ENCODE measurements at regions not wholly inside any gene's neighbourhood (a gene's known extent, or its start where the extent isn't known, plus 50 kb on each side); places are given as distances from the start of the nearest gene placed in this dataset.

DNA sequence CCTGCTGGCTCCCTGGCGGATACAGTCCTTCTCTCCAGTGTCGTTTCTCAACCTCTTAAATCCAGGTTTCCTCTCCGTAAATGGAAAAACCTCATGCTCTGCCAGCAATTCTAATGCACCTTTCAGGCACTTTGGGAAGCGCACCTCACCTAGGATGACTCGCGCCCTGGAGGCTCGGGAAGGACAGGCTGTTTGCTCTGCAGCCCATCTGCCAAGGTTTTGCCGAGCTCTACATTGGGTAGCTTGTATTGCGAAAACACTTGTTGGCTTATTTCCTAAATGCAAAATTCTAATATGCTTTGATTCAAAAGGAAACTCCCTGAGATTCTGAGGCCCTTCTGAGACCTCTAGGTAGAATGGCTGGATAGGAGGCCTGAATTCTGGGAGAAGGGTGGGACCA lies 102.6 kb upstream of the MLN start:
- H3K27ac Mint-ChIP-seq: peak overlapping the region; percentile 99
- POLR2A ChIA-PET: interaction anchor here (1.8 to 3.4 kb wide), 2 partner anchors 8 to 10 kb away, joined by 9 to 29 read pairs; no protein-coding TSS in a partner anchor
- peaks cover 3% of the 10 kb centered on the region for H3K36me3 Mint-ChIP-seq (ENCODE audit: low read depth)
- H3K27me3 Mint-ChIP-seq: peaks cover 6% of the 10 kb centered on the region
- no peak overlapping the region for H3K4me3 Mint-ChIP-seq
- CTCF ChIA-PET: interaction anchor here (1.5 kb wide), 1 partner anchor 135 kb away, joined by 3 read pairs; no protein-coding TSS in a partner anchor
- H3K9me3 Mint-ChIP-seq: no peaks in the 10 kb centered on the region
- no peak for DNase-seq
- H3K4me1 Mint-ChIP-seq: peaks cover 62% of the 10 kb centered on the region

DNA sequence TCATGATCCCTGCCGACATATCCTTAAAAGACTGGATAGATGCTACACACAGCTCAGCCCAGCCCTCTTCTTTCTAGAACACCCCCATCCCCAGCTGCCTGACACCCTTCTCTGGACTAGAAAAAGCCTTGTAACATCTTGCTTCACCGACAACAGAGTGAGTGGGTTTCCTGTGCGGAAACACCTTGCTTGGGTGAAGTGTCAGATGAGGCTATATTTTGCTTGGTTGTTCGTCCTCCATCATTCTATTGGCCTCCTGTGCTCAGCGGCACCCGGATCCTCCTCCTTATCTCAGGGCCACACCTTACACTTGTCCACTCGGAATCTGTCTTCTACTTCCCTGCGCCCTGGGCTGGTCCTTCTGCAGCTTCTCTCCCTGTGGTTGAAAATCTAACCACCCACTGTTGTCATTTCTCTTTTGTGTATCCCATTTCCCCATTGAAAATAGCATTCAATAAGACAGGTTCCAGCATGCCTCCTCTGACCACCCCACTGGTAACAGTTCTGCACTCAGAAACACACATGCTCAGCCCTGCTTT lies 101.3 kb upstream of the MLN start:
- H3K27ac Mint-ChIP-seq: peak overlapping the region; percentile 99
- DNase-seq: peak; percentile 75
- H3K4me1 Mint-ChIP-seq: peaks cover 65% of the 10 kb centered on the region
- peak overlapping the region; percentile 73 for H3K4me3 Mint-ChIP-seq
- H3K9me3 Mint-ChIP-seq: no peaks in the 10 kb centered on the region
- ChIA-PET CTCF (interaction anchor here (0.6 to 1.6 kb wide), 16 partner anchors 10 to 1760 kb away, joined by 3 to 11 read pairs (median 5); partner anchors contain the start of genes HLA-DQB1 and UQCC2), POLR2A (interaction anchor here (0.7 to 3.4 kb wide), 17 partner anchors 10 to 332 kb away, joined by 3 to 34 read pairs (median 4); partner anchors contain the start of genes HMGA1 and LEMD2)
- peaks cover 3% of the 10 kb centered on the region for H3K36me3 Mint-ChIP-seq (ENCODE audit: low read depth)
- H3K27me3 Mint-ChIP-seq: peaks cover 10% of the 10 kb centered on the region

DNA sequence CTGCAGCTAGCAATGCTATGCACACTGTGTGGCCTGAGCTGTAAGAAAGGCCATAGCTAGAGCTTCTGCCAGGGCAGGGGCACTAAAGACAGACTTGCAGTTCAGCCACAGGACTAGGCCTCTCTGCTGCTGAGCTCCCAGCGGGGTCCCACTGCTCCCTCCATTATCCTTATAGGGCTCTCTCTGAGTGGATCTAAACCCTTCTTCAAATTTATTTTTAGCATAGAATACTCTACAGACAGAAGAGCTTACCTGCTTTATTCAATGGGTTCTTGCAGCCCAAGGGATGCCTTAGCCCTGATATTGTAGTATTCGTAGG lies 100.9 kb upstream of the MLN start:
- CTCF ChIA-PET: interaction anchor here (0.6 to 1.6 kb wide), 17 partner anchors 10 to 1761 kb away, joined by 3 to 11 read pairs (median 5); partner anchors contain the start of genes HLA-DQB1 and UQCC2
- peaks cover 62% of the 10 kb centered on the region for H3K4me1 Mint-ChIP-seq
- peak overlapping the region; percentile 99 for H3K27ac Mint-ChIP-seq
- POLR2A ChIA-PET: interaction anchor here (1.1 to 3.4 kb wide), 16 partner anchors 9 to 332 kb away, joined by 3 to 34 read pairs (median 4); partner anchors contain the start of genes HMGA1 and LEMD2
- DNase-seq: no peak
- H3K36me3 Mint-ChIP-seq (ENCODE audit: low read depth): peaks cover 3% of the 10 kb centered on the region
- peaks cover 11% of the 10 kb centered on the region for H3K27me3 Mint-ChIP-seq
- peak overlapping the region; percentile 73 for H3K4me3 Mint-ChIP-seq
- no peaks in the 10 kb centered on the region for H3K9me3 Mint-ChIP-seq

DNA sequence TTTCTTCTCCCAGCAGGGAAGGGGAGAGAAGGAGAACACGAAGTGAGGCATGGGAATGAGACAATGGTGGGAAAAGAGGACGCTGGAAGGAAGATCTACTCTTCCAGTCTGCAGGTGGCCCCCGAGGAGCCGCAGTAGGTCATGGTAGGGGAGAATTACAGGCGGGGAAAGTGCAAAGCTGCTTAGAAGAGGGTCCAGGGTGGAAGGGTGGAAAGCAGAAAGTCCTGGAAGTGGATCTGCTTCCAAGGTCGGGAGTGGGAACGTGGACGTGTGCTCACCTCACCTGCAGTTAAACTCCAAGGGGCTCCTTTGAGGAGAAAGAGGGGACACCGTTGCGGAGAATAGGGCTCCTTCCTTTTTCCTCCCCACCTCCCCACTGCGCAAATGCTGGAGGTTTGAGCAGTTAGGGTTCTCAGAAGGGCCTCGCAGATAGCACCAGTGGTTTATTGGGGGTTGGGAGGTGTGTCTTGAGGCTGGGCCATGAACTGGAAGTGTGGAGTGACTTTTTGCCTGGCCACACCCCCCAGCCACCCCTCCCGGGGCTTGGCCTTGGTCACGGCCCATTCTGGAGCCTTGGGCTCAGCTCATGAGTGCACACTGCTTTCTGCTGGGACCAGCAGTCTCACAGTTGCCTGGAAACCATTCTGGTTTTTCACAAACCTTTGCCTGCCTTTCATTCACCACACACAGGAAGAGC lies 100.4 kb upstream of the MLN start:
- Mint-ChIP-seq H3K27me3 (peaks cover 11% of the 10 kb centered on the region), H3K4me1 (peaks cover 62% of the 10 kb centered on the region), H3K4me3 (peak overlapping the region; percentile 73), H3K36me3 (ENCODE audit: low read depth) (peaks cover 3% of the 10 kb centered on the region), H3K27ac (peak overlapping the region; percentile 99), H3K9me3 (no peaks in the 10 kb centered on the region)
- peak; percentile 95 for DNase-seq
- ChIA-PET POLR2A (interaction anchor here (0.6 to 3.4 kb wide), 17 partner anchors 9 to 1662 kb away, joined by 3 to 34 read pairs (median 4); partner anchors contain the start of genes HMGA1 and LEMD2), CTCF (interaction anchor here (0.6 to 1.6 kb wide), 17 partner anchors 11 to 1761 kb away, joined by 3 to 11 read pairs (median 5); partner anchors contain the start of genes HLA-DQB1 and UQCC2)

DNA sequence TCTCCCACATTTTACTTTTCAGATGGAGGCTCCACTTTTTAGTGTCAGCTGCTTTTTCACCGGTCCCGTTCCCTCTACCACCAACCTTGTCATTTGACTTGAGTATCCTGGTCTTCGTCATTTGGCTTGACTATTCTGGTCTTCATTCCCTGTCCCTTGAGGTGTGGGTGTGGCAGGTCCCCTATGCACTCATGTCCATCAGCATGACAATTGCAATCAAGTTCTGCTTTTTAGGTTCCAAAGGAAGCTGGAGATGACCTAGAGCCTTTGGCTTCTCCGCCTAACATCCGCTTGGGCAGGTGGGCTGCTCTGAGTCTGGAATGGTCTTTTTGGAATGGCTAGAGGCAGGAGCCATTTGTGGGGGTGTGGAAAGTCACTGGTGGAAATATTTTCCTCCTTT lies 99.8 kb upstream of the MLN start:
- Mint-ChIP-seq H3K27ac (peak overlapping the region; percentile 99), H3K36me3 (ENCODE audit: low read depth) (peaks cover 3% of the 10 kb centered on the region), H3K4me3 (peak overlapping the region; percentile 73), H3K27me3 (peaks cover 11% of the 10 kb centered on the region), H3K9me3 (no peaks in the 10 kb centered on the region), H3K4me1 (peaks cover 62% of the 10 kb centered on the region)
- DNase-seq: no peak
- ChIA-PET POLR2A (interaction anchor here (0.6 to 3.4 kb wide), 6 partner anchors 8 to 1662 kb away, joined by 3 to 29 read pairs (median 12); no protein-coding TSS in a partner anchor), CTCF (no interaction called here)

DNA sequence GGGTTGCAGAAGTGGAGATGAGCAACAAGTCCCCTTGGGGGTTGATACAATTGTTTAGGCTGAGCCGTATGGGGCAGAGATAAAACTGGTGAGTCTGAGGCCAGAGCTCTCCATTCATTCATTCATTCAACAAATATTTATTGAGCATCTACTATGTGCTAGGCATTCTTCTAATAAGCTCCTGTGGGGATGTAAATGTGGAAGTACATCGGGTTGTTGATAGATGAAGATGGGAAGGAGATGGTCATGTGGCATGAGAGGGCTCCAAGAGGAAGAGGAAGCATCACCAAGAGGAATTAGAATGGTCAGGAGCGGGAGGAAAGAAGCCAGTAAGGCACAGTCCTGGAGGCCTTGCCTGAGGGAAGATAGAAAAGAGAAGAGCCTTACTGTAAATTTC lies 98.7 kb upstream of the MLN start:
- H3K36me3 Mint-ChIP-seq (ENCODE audit: low read depth): peaks cover 3% of the 10 kb centered on the region
- no peak overlapping the region for H3K4me3 Mint-ChIP-seq
- H3K27ac Mint-ChIP-seq: peak overlapping the region; percentile 64
- H3K27me3 Mint-ChIP-seq: peaks cover 11% of the 10 kb centered on the region
- H3K4me1 Mint-ChIP-seq: peaks cover 66% of the 10 kb centered on the region
- POLR2A ChIA-PET: no interaction called here
- H3K9me3 Mint-ChIP-seq: no peaks in the 10 kb centered on the region
- CTCF ChIA-PET: no interaction called here
- DNase-seq: no peak

DNA sequence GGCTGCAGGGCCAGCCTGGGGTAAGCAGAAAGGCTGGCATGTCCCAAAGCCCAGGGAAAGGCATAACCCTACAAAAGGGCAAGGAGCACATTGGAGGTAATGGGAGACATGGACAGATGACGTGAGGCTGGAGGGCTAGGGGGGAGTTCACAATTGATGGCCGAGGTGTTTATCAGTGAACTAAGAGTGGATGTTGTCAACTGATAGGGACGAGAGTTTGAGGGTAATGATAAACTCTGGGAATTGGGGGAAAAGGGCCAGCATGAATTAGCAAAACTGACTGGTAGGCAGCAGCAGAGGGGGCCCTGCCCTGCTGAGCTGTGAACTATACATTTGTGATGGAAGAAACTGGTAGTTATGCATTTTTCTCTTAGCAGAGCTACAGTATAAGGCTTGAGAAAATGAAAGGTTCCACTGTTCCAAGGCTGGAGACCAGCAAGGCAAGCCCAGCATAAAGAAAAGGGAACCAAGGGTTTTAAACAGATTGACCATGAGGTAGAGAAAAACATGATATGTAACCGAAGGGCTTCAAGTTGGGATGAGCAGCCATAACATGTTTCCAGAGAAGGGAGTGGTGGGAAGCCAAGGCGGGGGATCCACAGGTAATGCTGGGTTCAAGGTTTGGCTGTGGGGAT lies 98.1 kb upstream of the MLN start:
- no peaks in the 10 kb centered on the region for H3K9me3 Mint-ChIP-seq
- CTCF ChIA-PET: no interaction called here
- no peak overlapping the region for H3K27ac Mint-ChIP-seq
- H3K4me1 Mint-ChIP-seq: peaks cover 66% of the 10 kb centered on the region
- H3K4me3 Mint-ChIP-seq: no peak overlapping the region
- no peak for DNase-seq
- H3K36me3 Mint-ChIP-seq (ENCODE audit: low read depth): peaks cover 3% of the 10 kb centered on the region
- peaks cover 11% of the 10 kb centered on the region for H3K27me3 Mint-ChIP-seq
- POLR2A ChIA-PET: no interaction called here

DNA sequence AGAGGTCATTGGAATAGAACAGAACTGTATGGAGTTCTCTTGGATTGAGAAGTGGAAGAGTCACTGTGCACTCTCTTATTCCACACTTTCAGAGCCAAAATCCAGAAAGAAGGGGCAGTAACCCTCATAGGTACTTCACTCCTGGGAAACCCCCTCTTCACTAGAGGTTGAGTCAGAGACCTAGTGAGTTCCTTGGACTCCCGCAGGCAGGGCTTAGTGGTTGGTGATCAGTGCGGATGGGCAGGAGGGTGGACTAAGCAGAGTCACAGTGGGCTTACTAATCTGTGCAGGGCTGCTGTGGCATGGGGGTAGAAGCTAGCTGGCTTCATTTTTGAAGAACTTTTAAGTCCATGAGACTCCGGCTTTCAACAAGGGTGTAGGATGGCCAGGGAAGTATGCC lies 95.0 kb upstream of the MLN start:
- ChIA-PET POLR2A (no interaction called here), CTCF (no interaction called here)
- DNase-seq: no peak
- Mint-ChIP-seq H3K27me3 (peaks cover 11% of the 10 kb centered on the region), H3K9me3 (no peaks in the 10 kb centered on the region), H3K4me3 (no peak overlapping the region), H3K27ac (no peak overlapping the region), H3K36me3 (ENCODE audit: low read depth) (peaks cover 3% of the 10 kb centered on the region), H3K4me1 (peaks cover 63% of the 10 kb centered on the region)

DNA sequence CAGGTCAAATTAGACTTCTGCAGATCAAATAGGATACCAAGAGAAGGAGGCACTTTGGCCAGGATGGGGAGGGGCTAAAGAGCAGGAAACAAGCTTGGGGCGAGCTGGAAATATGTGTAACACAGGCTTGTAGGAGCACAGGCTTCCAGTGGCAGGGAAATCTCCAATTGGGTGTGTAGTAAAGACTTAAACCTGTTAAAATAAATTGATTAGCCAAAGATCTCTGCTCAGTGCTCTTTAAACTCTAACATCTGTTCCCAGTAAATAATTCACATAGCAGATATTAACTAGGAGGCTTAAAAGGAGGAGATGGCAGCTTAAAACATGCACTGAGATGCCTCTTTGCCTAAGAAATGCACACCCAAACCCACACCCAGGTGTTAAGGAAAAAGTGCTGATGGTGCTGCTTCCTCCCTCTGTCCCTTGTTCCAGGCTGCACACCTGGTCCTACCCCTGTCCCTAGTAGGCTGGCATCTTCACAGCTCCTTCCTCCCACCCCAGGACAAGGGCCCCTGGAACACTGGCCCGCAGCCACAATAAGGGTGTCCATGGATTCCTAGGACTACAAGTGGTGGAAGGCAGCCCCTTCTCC lies 93.5 kb upstream of the MLN start:
- no peak overlapping the region for H3K4me3 Mint-ChIP-seq
- H3K4me1 Mint-ChIP-seq: peaks cover 51% of the 10 kb centered on the region
- CTCF ChIA-PET: interaction anchor here (1.1 to 1.2 kb wide), 2 partner anchors 126 to 130 kb away, joined by 3 read pairs; no protein-coding TSS in a partner anchor
- no peaks in the 10 kb centered on the region for H3K9me3 Mint-ChIP-seq
- POLR2A ChIA-PET: interaction anchor here (1.0 to 2.9 kb wide), 5 partner anchors 7 to 339 kb away, joined by 3 to 19 read pairs (median 4); partner anchors contain the start of gene HMGA1
- H3K27ac Mint-ChIP-seq: no peak overlapping the region
- H3K27me3 Mint-ChIP-seq: peaks cover 9% of the 10 kb centered on the region
- no peaks in the 10 kb centered on the region for H3K36me3 Mint-ChIP-seq (ENCODE audit: low read depth)
- DNase-seq: no peak

DNA sequence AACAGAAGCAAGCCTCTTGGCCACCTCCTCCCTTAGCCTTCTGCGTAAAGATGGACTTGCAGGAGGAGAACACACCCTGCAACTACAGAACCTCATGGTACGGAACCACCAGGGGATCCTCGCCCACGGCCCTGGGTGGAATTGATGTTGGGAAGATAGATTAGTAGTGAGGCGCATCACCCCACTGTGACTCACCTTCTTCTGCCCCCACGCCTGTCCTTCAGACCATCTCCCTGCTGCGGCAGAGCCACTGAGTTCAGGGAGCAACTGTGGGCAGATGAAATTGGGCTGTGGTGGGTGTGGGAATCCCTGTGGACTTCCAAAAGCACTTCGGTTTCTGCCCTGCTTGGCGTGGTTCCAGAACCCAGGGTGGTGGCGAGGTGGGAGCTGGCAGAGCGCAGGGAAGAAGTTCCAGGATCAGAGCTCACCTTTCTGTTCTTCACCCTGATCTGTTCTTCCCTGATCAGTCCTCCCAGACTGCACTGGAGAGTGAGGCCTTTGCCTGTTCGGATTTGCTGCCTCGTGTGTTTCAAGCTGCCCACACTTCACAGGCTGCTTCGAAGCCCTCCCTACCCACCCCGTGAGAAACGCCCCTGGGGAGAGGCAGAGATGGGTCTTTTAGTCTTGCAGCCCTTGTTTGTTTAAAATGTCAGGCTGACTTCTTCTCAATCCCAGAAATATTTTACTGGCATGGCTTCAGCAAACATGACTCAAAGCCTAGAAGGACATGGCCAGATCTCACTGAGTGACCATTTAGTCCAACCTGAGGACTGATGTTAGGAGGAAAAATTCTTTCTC lies 92.8 kb upstream of the MLN start:
- peaks cover 45% of the 10 kb centered on the region for H3K4me1 Mint-ChIP-seq
- no peak overlapping the region for H3K4me3 Mint-ChIP-seq
- peaks cover 12% of the 10 kb centered on the region for H3K27me3 Mint-ChIP-seq
- POLR2A ChIA-PET: interaction anchor here (1.1 to 2.9 kb wide), 6 partner anchors 8 to 40 kb away, joined by 4 to 19 read pairs (median 6); no protein-coding TSS in a partner anchor
- no peaks in the 10 kb centered on the region for H3K36me3 Mint-ChIP-seq (ENCODE audit: low read depth)
- no peak for DNase-seq
- H3K9me3 Mint-ChIP-seq: no peaks in the 10 kb centered on the region
- H3K27ac Mint-ChIP-seq: no peak overlapping the region
- CTCF ChIA-PET: interaction anchor here (1.2 to 1.5 kb wide), 2 partner anchors 35 to 130 kb away, joined by 3 to 9 read pairs; no protein-coding TSS in a partner anchor

DNA sequence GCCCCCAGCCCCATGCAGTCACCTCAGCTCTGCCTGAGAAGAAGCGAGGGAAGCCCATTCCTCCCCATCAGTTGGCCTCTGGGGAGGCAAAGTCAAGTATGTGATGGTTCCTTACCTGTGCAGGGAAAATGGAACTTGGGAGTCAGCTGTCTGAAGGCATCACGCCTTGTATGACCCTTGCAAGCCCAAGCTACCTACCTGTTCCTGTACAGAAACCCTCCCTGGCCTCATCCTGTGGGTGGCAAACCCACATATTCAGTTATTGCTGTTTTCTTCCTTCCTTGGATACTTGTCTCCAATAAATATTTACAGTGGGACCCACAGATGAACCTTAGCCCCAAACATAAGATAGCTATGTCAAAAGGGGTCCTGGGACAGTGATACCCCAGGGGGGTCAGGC lies 92.2 kb upstream of the MLN start:
- H3K4me3 Mint-ChIP-seq: no peak overlapping the region
- ChIA-PET POLR2A (interaction anchor here (0.9 to 2.9 kb wide), 5 partner anchors 8 to 108 kb away, joined by 3 to 19 read pairs (median 6); no protein-coding TSS in a partner anchor), CTCF (interaction anchor here (1.5 kb wide), 1 partner anchor 35 kb away, joined by 9 read pairs; no protein-coding TSS in a partner anchor)
- no peak for DNase-seq
- H3K27me3 Mint-ChIP-seq: peaks cover 13% of the 10 kb centered on the region
- H3K4me1 Mint-ChIP-seq: peaks cover 42% of the 10 kb centered on the region
- no peaks in the 10 kb centered on the region for H3K36me3 Mint-ChIP-seq (ENCODE audit: low read depth)
- no peak overlapping the region for H3K27ac Mint-ChIP-seq
- H3K9me3 Mint-ChIP-seq: no peaks in the 10 kb centered on the region

DNA sequence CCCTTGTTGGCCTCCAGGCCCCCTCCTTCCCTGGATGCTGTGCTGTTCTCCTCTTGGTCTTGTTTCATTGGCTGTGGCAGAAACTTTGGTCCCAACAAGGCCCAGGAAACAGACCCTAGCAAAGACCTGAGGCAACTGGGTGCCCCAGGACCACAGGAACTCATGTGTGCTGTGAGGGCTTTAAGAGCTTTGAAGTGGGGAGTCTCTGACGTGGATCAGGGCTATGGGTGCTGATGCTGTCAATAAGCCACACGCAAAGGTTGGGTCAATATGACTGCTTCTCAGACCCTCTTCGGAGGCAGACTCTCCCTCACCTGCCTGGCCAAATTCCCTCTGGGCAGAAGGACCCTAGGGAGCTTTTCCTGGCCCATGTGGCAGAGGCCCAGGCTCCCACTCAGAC lies 91.5 kb upstream of the MLN start:
- CTCF ChIA-PET: interaction anchor here (1.5 kb wide), 1 partner anchor 34 kb away, joined by 9 read pairs; no protein-coding TSS in a partner anchor
- peak; percentile 47 for DNase-seq
- Mint-ChIP-seq H3K9me3 (no peaks in the 10 kb centered on the region), H3K36me3 (ENCODE audit: low read depth) (no peaks in the 10 kb centered on the region), H3K4me3 (no peak overlapping the region), H3K4me1 (peaks cover 42% of the 10 kb centered on the region), H3K27me3 (peaks cover 18% of the 10 kb centered on the region), H3K27ac (peak overlapping the region; percentile 69)
- POLR2A ChIA-PET: interaction anchor here (0.7 to 2.9 kb wide), 6 partner anchors 9 to 108 kb away, joined by 3 to 19 read pairs (median 6); no protein-coding TSS in a partner anchor
